NCI-H748 (cell line): ENCODE measurements at regions not wholly inside any gene's neighbourhood (a gene's known extent, or its start where the extent isn't known, plus 50 kb on each side); places are given as distances from the start of the nearest gene placed in this dataset.
A peak's percentile ranks its signal among the peaks of the same experiment; 100 is the strongest.
"Not testable (repeated sequence)": the region's sequence is repeated elsewhere in the genome, so short reads cannot be mapped to it uniquely, and the experiment has no call there.

Experiments used
- DNase-seq: peaks from one replicate; lab custom pipeline; 2025; ENCODE audit not compliant: unreplicated experiment; lab: John Stamatoyannopoulos, UW

- no peak for DNase-seq
Observed at GRCh38 chr13:50267066-50267465, 251.8 kb downstream of the KCNRG start.

GRCh38 chr13:50267917-50268316 is 252.7 kb downstream of the KCNRG start:
- DNase-seq: no peak

DNA sequence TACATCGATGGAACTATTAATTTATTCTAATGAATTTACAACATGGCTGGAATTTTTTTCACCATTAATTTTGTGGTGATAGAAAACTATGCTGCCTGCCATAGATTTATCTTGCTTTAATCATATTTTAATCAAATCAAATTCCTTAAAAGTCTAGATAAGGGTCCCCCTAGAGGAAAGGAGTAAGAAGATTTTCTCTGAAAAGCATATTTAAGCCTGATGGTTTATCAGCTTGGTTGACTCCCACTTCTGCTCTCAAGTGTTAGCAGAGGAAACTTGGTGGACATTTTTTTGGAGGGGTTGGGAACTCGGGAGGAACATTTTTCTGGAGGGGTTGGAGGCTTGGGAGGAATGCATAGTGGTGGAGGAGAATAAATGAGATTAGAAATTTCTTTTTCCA is 253.3 kb downstream of the KCNRG start:
- no peak for DNase-seq

DNA sequence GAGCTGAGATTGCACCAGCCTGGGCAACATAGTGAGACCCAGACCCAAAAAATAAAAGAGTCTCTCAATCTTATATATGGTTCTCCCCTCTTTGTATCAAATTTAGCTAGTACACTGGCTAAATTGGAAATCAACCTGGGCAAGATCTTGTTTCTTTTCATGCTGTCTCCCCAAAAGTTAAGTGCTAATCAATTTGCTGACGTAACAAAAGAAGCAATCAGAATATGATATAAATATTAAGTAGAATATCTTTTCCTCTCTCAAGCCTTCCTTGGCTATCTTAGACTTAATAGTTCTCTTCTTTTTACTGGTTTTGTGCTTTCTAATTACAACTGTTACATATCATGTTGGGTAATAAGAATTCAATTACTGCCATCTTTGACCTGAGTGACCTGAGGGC is 258.9 kb downstream of the KCNRG start:
- no peak for DNase-seq

DNA sequence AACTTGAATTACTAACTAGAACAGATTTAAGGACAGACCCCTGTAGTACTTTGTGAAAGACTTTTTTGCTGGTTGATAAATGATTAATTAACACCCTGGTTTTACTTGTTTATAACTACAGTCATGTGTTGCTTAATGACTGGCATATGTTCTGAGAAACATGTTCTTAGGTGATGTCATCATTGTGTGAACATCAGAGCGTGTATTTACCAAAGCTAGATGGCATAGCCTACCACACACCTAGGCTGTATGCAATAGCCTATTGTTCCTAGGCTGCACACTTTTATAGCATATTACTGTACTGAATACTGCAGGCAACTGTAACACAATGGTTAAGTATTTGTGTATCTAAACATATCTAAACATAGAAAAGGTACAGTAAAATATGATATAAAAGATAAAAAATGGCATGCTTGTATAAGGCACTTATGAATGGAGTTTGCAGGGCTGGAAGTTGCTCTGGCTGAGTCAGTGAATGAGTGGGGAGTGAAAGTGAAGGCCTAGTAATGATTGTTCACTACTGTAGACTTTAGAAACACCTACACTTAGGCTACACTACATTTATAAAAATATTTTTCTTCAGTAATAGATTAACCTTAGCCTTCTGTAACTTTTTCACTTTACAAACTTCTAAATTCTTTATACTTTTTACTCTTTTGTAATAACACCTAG is 260.3 kb downstream of the KCNRG start:
- DNase-seq: peak; percentile 49

DNA sequence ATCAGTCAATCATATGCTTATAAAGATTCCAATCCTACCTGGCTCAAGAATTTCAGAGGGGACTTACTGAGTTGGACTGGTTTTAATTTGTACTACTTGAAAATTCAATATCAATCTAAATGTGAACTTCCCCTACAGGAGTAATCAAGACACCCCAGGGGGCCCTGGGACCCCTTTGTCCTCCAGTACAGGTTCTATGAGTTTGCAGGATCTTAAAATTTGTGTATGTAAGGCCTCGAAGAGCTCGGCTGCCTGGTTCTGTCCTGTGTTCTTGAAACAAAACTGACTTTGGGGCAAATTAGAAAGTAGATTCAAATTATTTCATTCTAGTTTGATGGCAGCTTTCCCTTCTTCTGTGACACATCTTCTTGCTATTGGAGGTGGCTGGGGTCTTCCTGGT is 261.3 kb downstream of the KCNRG start:
- DNase-seq: no peak

DNA sequence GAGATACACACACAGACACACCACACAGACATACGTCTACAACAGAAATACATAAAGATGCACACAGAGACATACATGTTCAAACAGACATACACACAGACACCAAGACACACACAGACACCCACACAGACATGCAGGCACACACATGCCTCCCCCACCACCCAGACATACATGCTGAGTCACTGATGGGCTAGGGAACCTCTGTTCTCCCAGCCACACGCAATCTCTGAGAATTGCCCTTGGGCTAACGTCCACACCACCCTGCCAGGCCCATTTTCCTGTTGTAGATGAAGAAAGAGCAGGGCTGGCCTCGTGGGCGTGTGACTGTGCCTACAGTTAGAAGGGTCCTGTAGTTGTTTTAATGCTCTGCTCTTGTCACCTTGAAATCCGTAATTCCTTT is 261.9 kb downstream of the KCNRG start:
- no peak for DNase-seq

DNA sequence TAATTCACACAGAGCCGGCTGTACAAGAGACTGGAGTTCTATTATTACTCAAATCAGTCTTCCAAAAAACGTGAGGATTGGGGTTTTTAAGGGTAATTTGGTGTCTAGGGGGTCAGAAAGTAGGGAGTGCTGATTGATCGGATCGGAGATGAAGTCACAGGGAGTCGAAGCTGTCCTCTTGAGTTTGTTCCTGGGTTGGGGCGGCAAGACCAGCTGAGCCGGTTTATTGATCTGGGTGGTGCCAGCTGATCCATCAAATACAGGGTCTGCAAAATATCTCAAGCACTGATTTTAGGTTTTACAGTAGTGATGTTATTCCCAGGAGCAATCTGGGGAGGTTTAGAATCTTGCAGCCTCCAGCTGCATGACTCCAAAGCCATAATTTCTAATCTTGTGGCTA is 262.7 kb downstream of the KCNRG start:
- DNase-seq: no peak

- DNase-seq: no peak
Observed at GRCh38 chr13:50280441-50280937, 265.2 kb downstream of the KCNRG start.

DNA sequence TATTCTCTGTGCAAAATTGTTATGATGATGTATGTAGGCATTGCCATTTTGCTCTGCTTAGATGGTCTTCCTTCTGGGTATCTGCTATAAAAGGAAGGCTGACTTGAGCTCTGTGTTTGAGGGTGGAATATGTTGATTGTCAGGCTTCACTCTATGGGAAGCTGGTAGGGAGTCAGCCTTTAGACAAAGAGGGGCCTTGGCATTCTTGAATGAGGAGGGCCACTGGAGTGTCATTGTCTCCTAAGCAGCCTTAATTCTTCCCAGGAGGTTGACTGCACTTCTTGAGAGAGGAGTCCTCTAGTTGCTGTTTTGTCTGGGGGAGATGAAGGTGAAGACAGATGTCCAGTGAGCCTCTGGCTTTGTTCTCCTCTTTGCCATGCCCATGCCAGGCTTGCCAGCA is 266.8 kb downstream of the KCNRG start:
- no peak for DNase-seq

DNA sequence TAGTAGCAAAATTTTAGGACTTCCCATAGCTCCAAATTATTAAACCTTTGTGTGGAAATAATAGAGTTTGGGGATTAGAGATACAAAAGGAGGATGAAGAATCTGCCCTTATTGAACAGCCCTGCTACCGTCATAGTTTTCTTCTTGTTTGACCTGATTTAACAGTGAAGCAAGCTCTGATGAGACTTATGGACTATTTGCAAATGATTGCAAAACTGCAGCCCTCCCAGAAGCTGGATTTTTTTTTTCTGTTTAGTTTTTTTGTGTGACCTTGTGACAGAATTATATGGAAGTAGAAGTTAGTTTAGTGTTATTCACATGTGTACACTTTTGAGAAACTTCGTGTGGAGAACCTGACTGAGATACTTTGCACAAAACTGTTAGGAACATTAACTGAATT is 267.8 kb downstream of the KCNRG start:
- no peak for DNase-seq

DNA sequence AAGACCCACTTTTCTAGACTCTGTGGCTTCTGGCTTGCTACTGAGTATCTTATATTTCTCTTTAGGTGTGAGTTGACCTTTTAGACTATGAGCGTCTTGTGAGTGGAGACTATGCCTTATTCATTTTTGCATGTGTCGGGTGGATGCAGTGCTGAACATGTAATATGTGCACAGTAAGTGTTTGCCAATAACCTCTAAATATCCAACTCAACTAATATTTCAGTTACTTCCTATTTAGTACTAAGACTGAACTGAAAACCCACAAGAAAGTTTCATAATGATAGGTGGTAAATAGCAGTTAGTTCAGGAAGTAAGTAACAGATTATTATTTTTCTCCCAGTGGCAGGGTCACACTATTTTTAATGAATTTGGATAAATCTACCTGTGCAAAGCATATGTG is 269.3 kb downstream of the KCNRG start:
- no peak for DNase-seq

GRCh38 chr13:50285283-50285682 is 270.0 kb downstream of the KCNRG start:
- no peak for DNase-seq

- no peak for DNase-seq
Observed at GRCh38 chr13:50286324-50286723, 271.1 kb downstream of the KCNRG start.

GRCh38 chr13:50290186-50290585 is 274.9 kb downstream of the KCNRG start:
- DNase-seq: no peak

- DNase-seq: no peak
Observed at GRCh38 chr13:50291611-50292010, 276.4 kb downstream of the KCNRG start.

DNA sequence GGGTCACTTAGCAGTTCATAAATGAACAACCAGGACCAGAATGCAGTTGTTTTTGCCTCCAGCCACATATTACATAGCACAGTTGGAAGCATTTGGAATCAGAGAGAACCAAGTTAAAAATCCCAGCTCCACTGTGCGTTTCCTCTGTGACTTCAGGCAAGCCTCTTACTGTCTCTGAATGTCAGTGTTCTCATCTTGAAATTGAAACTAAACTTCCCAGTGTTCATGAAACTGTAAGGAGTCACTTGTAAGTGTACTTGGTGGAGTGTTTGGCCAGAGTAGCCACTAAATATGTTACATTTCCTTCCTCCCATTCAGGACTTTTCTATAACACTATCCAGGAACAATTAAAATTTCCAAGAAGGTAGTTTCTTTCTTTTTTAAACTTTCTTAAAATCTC is 276.8 kb downstream of the KCNRG start:
- DNase-seq: no peak

DNA sequence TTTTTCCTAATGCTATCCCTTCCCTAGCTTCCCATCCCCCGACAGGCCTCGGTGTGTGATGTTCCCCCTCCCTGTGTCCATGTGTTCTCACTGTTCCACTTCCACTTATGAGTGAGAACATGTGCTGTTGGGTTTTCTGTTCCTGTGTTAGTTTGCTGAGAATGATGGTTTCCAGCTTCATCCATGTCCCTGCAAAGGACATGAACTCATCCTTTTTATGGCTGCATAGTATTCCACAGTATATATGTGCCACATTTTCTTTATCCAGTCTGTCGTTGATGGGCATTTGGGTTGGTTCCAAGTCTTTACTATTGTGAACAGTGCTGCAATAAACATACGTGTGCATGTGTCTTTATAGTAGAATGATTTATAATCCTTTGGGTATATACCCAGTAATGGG is 279.2 kb downstream of the KCNRG start:
- not testable (repeated sequence) for DNase-seq

- DNase-seq: no peak
Observed at GRCh38 chr13:50299546-50300249, 284.5 kb downstream of the KCNRG start.

GRCh38 chr13:50303963-50304721 is 288.9 kb downstream of the KCNRG start:
- no peak for DNase-seq

- no peak for DNase-seq
Observed at GRCh38 chr13:50306156-50306555, 290.9 kb downstream of the KCNRG start.

- no peak for DNase-seq
Observed at GRCh38 chr13:50309318-50309717, 294.1 kb downstream of the KCNRG start.
